Heart left ventricle (tissue), 13 donors: ENCODE measurements at regions not wholly inside any gene's neighbourhood (a gene's known extent, or its start where the extent isn't known, plus 50 kb on each side); places are given as distances from the start of the nearest gene placed in this dataset.

ENCODE experiments used
- CTCF ChIP-seq, 12 donors: fragments of 200-600 bp; sonication (generic) in 4 of 12; IDR thresholded peaks; one replicate each; pipeline versions ENCODE4 v1.5.0 to v1.8.0; 2018 to 2022; ENCODE audit warnings: antibody characterized with exemption in 12 of 12, mild to moderate bottlenecking in 5 of 12
- POLR2A ChIP-seq, 2 donors: fragments of 450-650 bp; IDR thresholded peaks; one replicate each; pipeline ENCODE4 v1.6.1; 2017; ENCODE audit warnings: antibody characterized with exemption in 2 of 2, mild to moderate bottlenecking in 2 of 2, moderate library complexity in 2 of 2
- donor health status: ischemic (EF 13 %, LVEDD 7.1; RV severe dilation, severe dysfunction).
- donor health status: DM: no; HTN: yes; CAD: no.
- donor health status: DM: no; HTN: no; CAD: no.
- donor health status: ischemic (EF 25% LVEDD 6.9; RV normal size, moderate dysfunction).
- donor health status: ischemic (EF 25% LVEDD 5.7; RV mildly dilated, moderate dysfunction).
- donor health status: ischemic (EF 35%, LVEDD 5.7; RV mildly dilated, moderate dysfunction).
- donor health status: nonischemic (EF 11% LVEDD 7.7; RV severe dilation, severe dysfunction).
- donor health status: DM: yes; HTN: yes; CAD: no.
- donor health status: PGD.
- donor health status: ischemic (EF 29% LVEDD 5.4; RV normal size, mild dysfunction).
- donor health status: nonischemic (EF 23%, LVEDD 6.1; RV moderate dilation, normal function).

GRCh38 chr3:124263168-124263567 lies 271.2 kb upstream of the ROPN1 start:
- TF ChIP-seq CTCF (IDR thresholded peaks at IDR 0.05) (no peak), POLR2A (IDR thresholded peaks at IDR 0.05) (no peak)
